HCT116 (cell line): ENCODE measurements at regions not wholly inside any gene's neighbourhood (a gene's known extent, or its start where the extent isn't known, plus 50 kb on each side); places are given as distances from the start of the nearest gene placed in this dataset.

Experiments
- ATAC-seq: fragments of 200-7000 bp; cut with Tn5 transposase; 2 replicates; pipeline ENCODE4 v1.9.1; 2020; ENCODE audit warnings: mild to moderate bottlenecking, moderate library complexity
- BruUV-seq: library from RNA; stranded (reverse); fragments of 400-500 nt; replicated peaks from 2 replicates; lab custom pipeline; 2021; lab: Mats Ljungman, UMichigan
- CTCF ChIA-PET: fragments of 300-600 bp; sonication (Branson Sonifier 250); formaldehyde crosslinking; loops from one replicate; lab custom pipeline; 2021; ENCODE audit warnings: antibody characterized with exemption; lab: Charles Lee
- POLR2A ChIA-PET: fragments of 300-600, 350-600 bp; sonication (Branson Sonifier 250); formaldehyde crosslinking; loops from one replicate; lab custom pipeline; 2021; ENCODE audit warnings: antibody characterized with exemption; lab: Charles Lee
- RAD21 ChIA-PET, 2 experiments: fragments of 300-600 bp; sonication (Branson Sonifier 250); formaldehyde crosslinking; loops; one replicate each; lab custom pipeline; 2023; ENCODE audit warnings: low total read pairs in 2 of 2; ENCODE audit not compliant: uncharacterized antibody in 2 of 2, unreplicated experiment in 2 of 2, low non-redundant PET in 1 of 2; lab: Charles Lee
- DNase-seq: peaks from one replicate; pipeline ENCODE4 v3.0.0-alpha.2; 2010; ENCODE audit warnings: low read depth, low spot score
- H2AFZ ChIP-seq: fragments of 200-600 bp; shearing (Covaris generic), sonication (generic); 2 replicates; pipeline ENCODE4 v1.6.1; 2017; ENCODE audit warnings: low read depth, mixed run types, mixed read lengths, antibody characterized with exemption, low read length; ENCODE audit not compliant: poor library complexity, severe bottlenecking
- H3K27ac ChIP-seq: 2 replicates; pipeline ENCODE4 v1.5.1; 2012; ENCODE audit warnings: low read depth, low read length
- H3K27me3 ChIP-seq: fragments of 200-600 bp; sonication (generic); 2 replicates; pipeline ENCODE4 v1.6.1; 2016; ENCODE audit warnings: mixed run types, low read length, mixed read lengths; ENCODE audit not compliant: insufficient read depth
- H3K36me3 ChIP-seq, 2 experiments: fragments of 200-500 bp in 1 of 2; fragments of 200-600 bp in 1 of 2; sonication (Bioruptor generic) in 1 of 2; sonication (generic) in 1 of 2; 2 replicates each; pipeline versions ENCODE4 v1.5.1 to v1.6.1; 2014 to 2016; ENCODE audit warnings: low read length in 2 of 2, inconsistent platforms in 1 of 2, mixed read lengths in 1 of 2, mixed run types in 1 of 2; ENCODE audit not compliant: insufficient read depth in 2 of 2, control insufficient read depth in 1 of 2
- H3K4me1 ChIP-seq, 2 experiments: fragments of 200-600 bp in 1 of 2; sonication (generic) in 1 of 2; 2 replicates each; pipeline versions ENCODE4 v1.5.1 to v1.6.1; 2012 to 2017; ENCODE audit warnings: low read length in 2 of 2, inconsistent platforms in 1 of 2, mild to moderate bottlenecking in 1 of 2, mixed read lengths in 1 of 2, mixed run types in 1 of 2, moderate library complexity in 1 of 2; ENCODE audit not compliant: insufficient read depth in 2 of 2, control insufficient read depth in 1 of 2
- H3K4me2 ChIP-seq: fragments of 200-600 bp; sonication (generic); 2 replicates; pipeline ENCODE4 v1.6.1; 2017; ENCODE audit warnings: mixed run types, low read length, mixed read lengths
- H3K4me3 ChIP-seq, 2 experiments: fragments of 200-600 bp in 1 of 2; sonication (generic) in 1 of 2; replicated peaks in 1 of 2; 2 replicates each; pipeline ENCODE4 v1.5.1; 2011 to 2016; ENCODE audit warnings: low read length in 2 of 2, control low read depth in 1 of 2, low read depth in 1 of 2, mild to moderate bottlenecking in 1 of 2, mixed read lengths in 1 of 2, mixed run types in 1 of 2
- H3K79me2 ChIP-seq: fragments of 200-600 bp; sonication (generic); 2 replicates; pipeline ENCODE4 v1.6.1; 2017; ENCODE audit warnings: mild to moderate bottlenecking, mixed run types, low read length, moderate library complexity, mixed read lengths; ENCODE audit not compliant: insufficient read depth
- H3K9ac ChIP-seq: fragments of 200-600 bp; sonication (generic); 2 replicates; pipeline ENCODE4 v1.6.1; 2016; ENCODE audit warnings: low read length, mixed read lengths
- H3K9me2 ChIP-seq: fragments of 200-600 bp; sonication (generic), shearing (Covaris generic); 2 replicates; pipeline ENCODE4 v1.6.1; 2017; ENCODE audit warnings: mixed run types, mild to moderate bottlenecking, moderate library complexity; ENCODE audit not compliant: insufficient read depth
- H3K9me3 ChIP-seq, 2 experiments: fragments of 200-500 bp in 1 of 2; fragments of 200-600 bp in 1 of 2; sonication (Bioruptor generic) in 1 of 2; sonication (generic) in 1 of 2; 2 replicates each; pipeline ENCODE4 v1.6.1; 2014 to 2017; ENCODE audit warnings: low read length in 2 of 2, mixed read lengths in 2 of 2, inconsistent platforms in 1 of 2, low read depth in 1 of 2, mild to moderate bottlenecking in 1 of 2, mixed run types in 1 of 2, moderate library complexity in 1 of 2; ENCODE audit not compliant: control insufficient read depth in 1 of 2, insufficient read depth in 1 of 2
- H4K20me1 ChIP-seq: fragments of 200-600 bp; sonication (generic), shearing (Covaris generic); 2 replicates; pipeline ENCODE4 v1.6.1; 2017; ENCODE audit warnings: mixed run types, mild to moderate bottlenecking, moderate library complexity; ENCODE audit not compliant: insufficient read depth
- CBX3 ChIP-seq: IDR thresholded peaks from 2 replicates; pipeline ENCODE4 v1.6.1; 2012; ENCODE audit warnings: low read depth
- CEBPB ChIP-seq: IDR thresholded peaks from 2 replicates; pipeline ENCODE4 v1.6.1; 2012; ENCODE audit warnings: low read depth
- EZH2 ChIP-seq: fragments of 200-600 bp; sonication (generic); IDR thresholded peaks from 2 replicates; pipeline ENCODE4 v1.6.1; 2017; ENCODE audit warnings: antibody characterized with exemption, mixed run types
- EZH2phosphoT487 ChIP-seq: fragments of 200-600 bp; IDR thresholded peaks from 2 replicates; pipeline ENCODE4 v1.6.1; 2018; ENCODE audit warnings: antibody characterized with exemption, borderline replicate concordance
- FOSL1 ChIP-seq: IDR thresholded peaks from 2 replicates; pipeline ENCODE4 v1.6.1; 2012; ENCODE audit warnings: low read depth
- POLR2A ChIP-seq: IDR thresholded peaks from 2 replicates; pipeline ENCODE4 v1.7.0; 2011; ENCODE audit warnings: borderline replicate concordance; ENCODE audit not compliant: insufficient read depth, insufficient read length; ENCODE audit errors: extremely low read depth
- RAD21 ChIP-seq: IDR thresholded peaks from 2 replicates; pipeline ENCODE4 v1.6.1; 2012; ENCODE audit warnings: low read depth, mild to moderate bottlenecking
- SRF ChIP-seq: IDR thresholded peaks from 2 replicates; pipeline ENCODE4 v1.6.1; 2012; ENCODE audit warnings: low read depth
- ZFX ChIP-seq: fragments of 450-650 bp; IDR thresholded peaks from 2 replicates; pipeline ENCODE4 v1.6.1; 2017
- ZNF274 ChIP-seq: fragments of 200-500 bp; sonication (Bioruptor generic); IDR thresholded peaks from 2 replicates; pipeline ENCODE4 v1.6.1; 2014; ENCODE audit warnings: mild to moderate bottlenecking, low read depth, low read length, inconsistent platforms
- intact Hi-C: fragments of 100-400 bp; cut with micrococcal nuclease; formaldehyde crosslinking; loops from 2 replicates; pipeline ENCODE4 v1.10.0; 2022

DNA sequence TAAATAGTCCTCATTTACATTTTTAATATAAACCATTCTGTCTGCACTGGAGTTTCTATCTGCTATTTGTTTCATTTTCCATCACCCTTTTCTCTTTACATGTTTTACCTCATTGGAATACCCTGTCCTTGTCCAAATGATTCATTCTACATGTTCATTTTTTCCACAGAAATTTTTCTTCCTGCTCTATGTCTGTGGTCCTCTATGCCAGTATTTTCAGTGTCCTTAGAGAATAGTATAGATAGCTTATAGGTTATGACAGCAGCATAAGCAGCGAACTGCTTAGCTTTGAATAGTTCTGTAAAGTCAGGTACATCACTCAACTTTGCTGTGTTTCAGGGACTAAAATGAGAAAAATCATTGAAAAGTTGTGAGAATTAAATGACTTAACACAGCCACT lies 742.3 kb upstream of the CBLB start:
- RAD21 ChIA-PET, result no interaction called here
- H4K20me1 ChIP-seq, result no peaks in the 10 kb centered on the region
- no peaks in the 10 kb centered on the region for H3K4me1 ChIP-seq
- no peaks in the 10 kb centered on the region for H3K79me2 ChIP-seq
- no peak overlapping the region for H2AFZ ChIP-seq
- POLR2A ChIA-PET, result no interaction called here
- no peaks in the 10 kb centered on the region for H3K27me3 ChIP-seq
- no TSS peak for BruUV-seq
- ATAC-seq (no peak), DNase-seq (no peak)
- CTCF ChIA-PET, result no interaction called here
- intact Hi-C loops, result no loop called here
- no peak for TF ChIP-seq RAD21
- H3K9me2 ChIP-seq, result no peaks in the 10 kb centered on the region
- H3K27ac ChIP-seq, result no peak overlapping the region
- H3K9me3 ChIP-seq, result no peaks in the 10 kb centered on the region
- no peaks in the 10 kb centered on the region for H3K36me3 ChIP-seq
- no peak overlapping the region for H3K4me3 ChIP-seq
- H3K9ac ChIP-seq, result no peak overlapping the region
- no peak overlapping the region for H3K4me2 ChIP-seq

GRCh38 chr3:106611841-106612240 lies 743.0 kb upstream of the CBLB start:
- ChIA-PET RAD21 (no interaction called here), CTCF (no interaction called here), POLR2A (no interaction called here)
- ATAC-seq (no peak), DNase-seq (no peak)
- Histone ChIP-seq H3K4me1 (no peaks in the 10 kb centered on the region), H3K27me3 (no peaks in the 10 kb centered on the region), H2AFZ (no peak overlapping the region), H3K36me3 (no peaks in the 10 kb centered on the region), H3K9me2 (no peaks in the 10 kb centered on the region), H3K27ac (no peak overlapping the region), H3K4me2 (no peak overlapping the region), H3K4me3 (no peak overlapping the region), H3K9me3 (no peaks in the 10 kb centered on the region), H3K79me2 (no peaks in the 10 kb centered on the region), H3K9ac (no peak overlapping the region), H4K20me1 (no peaks in the 10 kb centered on the region)
- no TSS peak for BruUV-seq
- intact Hi-C loops, result no loop called here
- TF ChIP-seq ZFX (no peak), RAD21 (no peak), POLR2A (no peak), CEBPB (no peak), ZNF274 (no peak)

GRCh38 chr3:106616556-106616955 lies 747.7 kb upstream of the CBLB start:
- no TSS peak for BruUV-seq
- H3K9me2 ChIP-seq, result no peaks in the 10 kb centered on the region
- no peak overlapping the region for H3K27ac ChIP-seq
- no peaks in the 10 kb centered on the region for H4K20me1 ChIP-seq
- no peak for ATAC-seq
- TF ChIP-seq EZH2 (no peak), FOSL1 (no peak), SRF (no peak), CBX3 (no peak), EZH2phosphoT487 (no peak)
- TF ChIP-seq, all 23 proteins: peak for 0
- Histone ChIP-seq H3K9me3 (no peaks in the 10 kb centered on the region), H3K36me3 (no peaks in the 10 kb centered on the region), H3K4me1 (no peaks in the 10 kb centered on the region), H3K79me2 (no peaks in the 10 kb centered on the region), H3K27me3 (no peaks in the 10 kb centered on the region), H3K9ac (no peak overlapping the region), H2AFZ (no peak overlapping the region), H3K4me2 (no peak overlapping the region), H3K4me3 (no peak overlapping the region)
- RAD21 ChIA-PET, result no interaction called here
- POLR2A ChIA-PET, result no interaction called here
- intact Hi-C loops, result no loop called here
- no peak for DNase-seq
- CTCF ChIA-PET, result no interaction called here
